PC-9 (cell line): ENCODE measurements at regions not wholly inside any gene's neighbourhood (a gene's known extent, or its start where the extent isn't known, plus 50 kb on each side); places are given as distances from the start of the nearest gene placed in this dataset.

Source experiments
- BruUV-seq: library from RNA; stranded (reverse); fragments of 400-500 nt; replicated peaks from 2 replicates; lab custom pipeline; 2021; lab: Mats Ljungman, UMichigan
- CTCF ChIA-PET: fragments of 300-600 bp; sonication (Branson Sonifier 250); formaldehyde crosslinking; loops from one replicate; lab custom pipeline; 2022; ENCODE audit warnings: antibody characterized with exemption; lab: Charles Lee
- POLR2A ChIA-PET: fragments of 300-600 bp; sonication (Branson Sonifier 250); formaldehyde crosslinking; loops from one replicate; lab custom pipeline; 2022; ENCODE audit warnings: antibody characterized with exemption; ENCODE audit not compliant: unreplicated experiment; lab: Charles Lee
- DNase-seq, 2 experiments: peaks; one replicate each; pipeline versions ENCODE4 v3.0.0 to v3.0.0-alpha.2; 2015 to 2022; ENCODE audit warnings: mixed read lengths in 1 of 2
- H2AFZ ChIP-seq: fragments of 200-600 bp; sonication (generic); 2 replicates; pipeline ENCODE4 v1.8.1; 2017; ENCODE audit warnings: antibody characterized with exemption
- H3F3A ChIP-seq: fragments of 200-600 bp; sonication (generic); 2 replicates; pipeline ENCODE4 v1.8.1; 2017; ENCODE audit warnings: antibody characterized with exemption, mild to moderate bottlenecking, low read depth; ENCODE audit not compliant: insufficient read depth
- H3K27ac ChIP-seq: fragments of 200-600 bp; sonication (generic); 2 replicates; pipeline ENCODE4 v1.6.1; 2016; ENCODE audit warnings: mixed run types
- H3K27me3 ChIP-seq: fragments of 200-600 bp; sonication (generic); 2 replicates; pipeline ENCODE4 v1.6.1; 2016; ENCODE audit warnings: low read depth, mixed run types; ENCODE audit not compliant: insufficient read depth
- H3K36me3 ChIP-seq: fragments of 200-600 bp; sonication (generic); 2 replicates; pipeline ENCODE4 v1.6.1; 2016; ENCODE audit warnings: low read depth, mixed run types
- H3K4me1 ChIP-seq: fragments of 200-600 bp; sonication (generic); replicated peaks from 2 replicates; pipeline ENCODE4 v1.6.1; 2016; ENCODE audit warnings: mixed run types; ENCODE audit not compliant: insufficient read depth
- H3K4me2 ChIP-seq: fragments of 200-600 bp; sonication (generic); 2 replicates; pipeline ENCODE4 v1.6.1; 2017; ENCODE audit warnings: mixed run types
- H3K4me3 ChIP-seq: fragments of 200-600 bp; sonication (generic); 2 replicates; pipeline ENCODE4 v1.6.1; 2016; ENCODE audit warnings: mixed run types
- H3K79me2 ChIP-seq: fragments of 200-600 bp; sonication (generic); 2 replicates; pipeline ENCODE4 v1.6.1; 2017; ENCODE audit warnings: low read depth, mixed run types
- H3K9me2 ChIP-seq: fragments of 200-600 bp; sonication (generic); 2 replicates; pipeline ENCODE4 v1.8.1; 2017; ENCODE audit warnings: mild to moderate bottlenecking; ENCODE audit not compliant: insufficient read depth
- H3K9me3 ChIP-seq: fragments of 200-600 bp; sonication (generic); 2 replicates; pipeline ENCODE4 v1.8.1; 2016; ENCODE audit warnings: low read depth; ENCODE audit not compliant: insufficient read depth
- H4K20me1 ChIP-seq: fragments of 200-600 bp; sonication (generic); 2 replicates; pipeline ENCODE4 v1.8.1; 2017; ENCODE audit not compliant: insufficient read depth
- EZH2 ChIP-seq: fragments of 200-600 bp; sonication (generic); IDR thresholded peaks from 2 replicates; pipeline ENCODE4 v1.8.0; 2017; ENCODE audit warnings: antibody characterized with exemption, low read depth
- intact Hi-C: fragments of 100-400 bp; cut with micrococcal nuclease; formaldehyde crosslinking; loops from one replicate; pipeline ENCODE4 v1.10.0; 2022; ENCODE audit not compliant: unreplicated experiment
- TF ChIP-seq, protein P1 (sequence below): fragments of 200-600 bp; sonication (generic); conservative IDR thresholded peaks from 2 replicates; pipeline ENCODE4 v1.6.1; 2017; ENCODE audit warnings: mixed run types, antibody characterized with exemption, mild to moderate bottlenecking, moderate library complexity

DNA sequence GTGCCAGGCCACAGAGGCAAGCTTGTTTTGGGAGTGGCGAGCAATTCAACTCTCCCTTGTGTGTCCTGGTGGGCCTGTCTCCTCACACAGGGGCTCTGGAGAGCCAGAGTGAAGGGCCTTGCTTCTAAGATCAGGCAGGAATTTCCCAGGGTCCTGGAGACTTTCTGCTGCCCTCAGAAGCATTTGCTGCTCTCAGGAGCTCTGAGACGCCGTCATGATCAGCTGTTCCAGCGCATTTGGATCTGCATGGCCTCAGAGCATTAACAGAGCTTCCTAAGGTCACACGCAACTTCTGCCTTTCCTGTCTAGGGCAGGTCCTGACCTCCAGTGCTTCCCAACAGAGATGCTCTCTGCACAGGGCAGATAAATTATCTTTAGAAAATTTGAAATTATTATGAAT, 52.2 kb upstream of the C10orf90 start:
- Histone ChIP-seq H2AFZ (no peak overlapping the region), H3K27me3 (peaks cover 28% of the 10 kb centered on the region), H3F3A (no peaks in the 10 kb centered on the region), H3K27ac (no peak overlapping the region), H3K9me2 (no peaks in the 10 kb centered on the region), H3K79me2 (no peaks in the 10 kb centered on the region), H3K9me3 (no peaks in the 10 kb centered on the region), H3K4me3 (no peak overlapping the region), H3K4me2 (no peak overlapping the region), H3K4me1 (no peaks in the 10 kb centered on the region), H3K36me3 (no peaks in the 10 kb centered on the region), H4K20me1 (no peaks in the 10 kb centered on the region)
- POLR2A ChIA-PET: no interaction called here
- CTCF ChIA-PET: no interaction called here
- no peak for DNase-seq
- TF ChIP-seq, protein P1, sequence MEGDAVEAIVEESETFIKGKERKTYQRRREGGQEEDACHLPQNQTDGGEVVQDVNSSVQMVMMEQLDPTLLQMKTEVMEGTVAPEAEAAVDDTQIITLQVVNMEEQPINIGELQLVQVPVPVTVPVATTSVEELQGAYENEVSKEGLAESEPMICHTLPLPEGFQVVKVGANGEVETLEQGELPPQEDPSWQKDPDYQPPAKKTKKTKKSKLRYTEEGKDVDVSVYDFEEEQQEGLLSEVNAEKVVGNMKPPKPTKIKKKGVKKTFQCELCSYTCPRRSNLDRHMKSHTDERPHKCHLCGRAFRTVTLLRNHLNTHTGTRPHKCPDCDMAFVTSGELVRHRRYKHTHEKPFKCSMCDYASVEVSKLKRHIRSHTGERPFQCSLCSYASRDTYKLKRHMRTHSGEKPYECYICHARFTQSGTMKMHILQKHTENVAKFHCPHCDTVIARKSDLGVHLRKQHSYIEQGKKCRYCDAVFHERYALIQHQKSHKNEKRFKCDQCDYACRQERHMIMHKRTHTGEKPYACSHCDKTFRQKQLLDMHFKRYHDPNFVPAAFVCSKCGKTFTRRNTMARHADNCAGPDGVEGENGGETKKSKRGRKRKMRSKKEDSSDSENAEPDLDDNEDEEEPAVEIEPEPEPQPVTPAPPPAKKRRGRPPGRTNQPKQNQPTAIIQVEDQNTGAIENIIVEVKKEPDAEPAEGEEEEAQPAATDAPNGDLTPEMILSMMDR: no peak
- no peak for TF ChIP-seq EZH2
- intact Hi-C loops: no loop called here
- BruUV-seq: no TSS peak

DNA sequence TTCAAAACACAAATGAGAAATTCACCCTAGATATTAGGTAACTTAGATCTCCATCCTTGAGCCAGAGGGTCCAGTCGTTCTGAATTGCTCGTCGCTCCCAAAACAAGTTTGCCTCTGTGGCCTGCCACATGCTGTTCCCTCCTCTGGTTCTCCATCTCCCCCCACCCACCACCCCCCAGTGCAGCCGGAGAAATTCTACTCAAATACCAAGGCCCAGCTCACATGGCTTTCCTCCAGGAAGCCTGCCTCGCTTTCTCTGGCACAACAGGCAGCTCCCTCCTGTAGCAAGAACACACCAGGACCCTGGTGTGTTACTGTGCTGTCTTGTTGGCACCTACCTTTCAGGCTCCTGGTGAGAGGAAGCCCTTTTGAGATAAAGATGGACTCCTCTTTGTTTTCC, 52.7 kb upstream of the C10orf90 start:
- Histone ChIP-seq H3K4me2 (no peak overlapping the region), H3K79me2 (no peaks in the 10 kb centered on the region), H3K27ac (no peak overlapping the region), H4K20me1 (no peaks in the 10 kb centered on the region), H3K9me2 (no peaks in the 10 kb centered on the region), H3F3A (no peaks in the 10 kb centered on the region), H3K4me1 (no peaks in the 10 kb centered on the region), H3K4me3 (no peak overlapping the region), H3K36me3 (no peaks in the 10 kb centered on the region), H3K9me3 (no peaks in the 10 kb centered on the region), H3K27me3 (peaks cover 28% of the 10 kb centered on the region), H2AFZ (no peak overlapping the region)
- intact Hi-C loops: no loop called here
- CTCF ChIA-PET: no interaction called here
- BruUV-seq: no TSS peak
- POLR2A ChIA-PET: no interaction called here
- DNase-seq: no peak
- TF ChIP-seq, protein P1: no peak
- TF ChIP-seq EZH2: no peak

DNA sequence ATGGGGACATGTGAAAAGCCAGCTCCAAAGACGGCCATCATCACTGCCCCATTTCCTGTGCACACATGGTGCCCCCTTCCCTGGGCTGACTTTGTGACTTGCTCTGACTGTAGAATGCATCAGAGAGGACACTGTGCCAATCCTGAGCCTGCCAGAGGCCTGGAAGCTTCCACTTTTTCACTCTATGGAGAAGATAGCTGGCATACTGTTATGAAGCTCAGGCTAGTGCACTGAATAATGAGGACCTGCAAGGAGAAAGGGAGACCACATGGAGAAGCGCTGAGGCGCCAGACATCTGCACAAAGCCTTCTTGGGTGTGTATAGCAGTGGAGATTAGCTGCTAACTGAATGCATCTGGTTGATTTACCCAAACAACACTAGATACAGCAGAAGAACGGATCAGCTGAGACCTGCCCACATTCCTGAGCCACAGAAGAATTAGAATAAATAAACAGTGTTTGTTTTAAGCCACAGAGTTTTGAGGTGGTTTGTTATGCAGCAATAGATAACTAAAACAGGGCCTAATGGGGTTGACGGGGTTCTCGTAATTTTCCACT, 58.9 kb upstream of the C10orf90 start:
- no peak overlapping the region for H3K4me3 ChIP-seq
- no peak overlapping the region for H2AFZ ChIP-seq
- H3K4me1 ChIP-seq: no peaks in the 10 kb centered on the region
- H3K4me2 ChIP-seq: no peak overlapping the region
- TF ChIP-seq, protein P1: no peak
- TF ChIP-seq EZH2: no peak
- no peak overlapping the region for H3K27ac ChIP-seq
- intact Hi-C loops: no loop called here
- DNase-seq: no peak
- BruUV-seq: no TSS peak
- no peaks in the 10 kb centered on the region for H4K20me1 ChIP-seq
- H3F3A ChIP-seq: no peaks in the 10 kb centered on the region
- H3K36me3 ChIP-seq: no peaks in the 10 kb centered on the region
- no peaks in the 10 kb centered on the region for H3K27me3 ChIP-seq
- CTCF ChIA-PET: no interaction called here
- POLR2A ChIA-PET: no interaction called here
- no peaks in the 10 kb centered on the region for H3K9me3 ChIP-seq
- H3K79me2 ChIP-seq: no peaks in the 10 kb centered on the region
- H3K9me2 ChIP-seq: no peaks in the 10 kb centered on the region
